ENCODE measurements at regions not wholly inside any gene's neighbourhood (a gene's known extent, or its start where the extent isn't known, plus 50 kb on each side); places are given as distances from the start of the nearest gene placed in this dataset.

DNA sequence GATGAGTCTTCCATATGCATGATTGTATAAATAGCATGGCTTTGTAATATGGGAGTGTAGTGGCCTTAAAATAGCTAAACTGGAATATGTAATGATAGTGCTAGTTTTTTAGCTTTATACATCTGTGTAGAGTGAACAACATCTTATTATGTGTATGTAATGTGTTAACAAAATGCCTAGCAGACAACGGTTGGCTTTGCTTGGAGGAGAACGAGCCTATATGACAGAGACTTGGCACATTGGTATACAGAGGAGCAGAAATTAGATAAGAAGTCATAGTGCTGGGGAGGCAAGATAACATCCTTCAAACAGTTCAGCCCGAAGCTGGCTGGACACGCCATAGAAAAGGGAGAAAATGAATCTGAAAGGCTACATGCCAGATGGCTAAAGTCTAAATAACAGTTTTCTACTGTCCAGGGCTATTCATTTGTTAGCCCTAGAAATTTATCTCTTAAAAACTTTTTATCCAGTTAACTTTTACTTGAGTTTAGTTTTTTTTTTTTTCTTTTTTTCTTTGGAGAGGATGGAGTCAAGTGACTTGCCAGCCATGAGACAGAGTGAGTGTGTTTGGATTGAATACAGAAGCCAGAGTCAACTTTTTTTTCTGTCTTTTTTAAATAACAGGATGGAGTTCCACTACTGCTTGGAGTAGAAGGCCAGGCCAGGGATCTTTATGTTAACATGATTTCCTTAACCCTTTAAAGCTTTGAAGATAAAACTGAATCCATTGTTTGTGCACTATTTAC is 214.4 kb upstream of the ACTBL2 start:
- DNase-seq (ENCODE audit: low read depth): no peak
- no peak overlapping the region for H3K4me3 ChIP-seq (ENCODE audit: low read depth, low read length)
- TF ChIP-seq, protein P1, sequence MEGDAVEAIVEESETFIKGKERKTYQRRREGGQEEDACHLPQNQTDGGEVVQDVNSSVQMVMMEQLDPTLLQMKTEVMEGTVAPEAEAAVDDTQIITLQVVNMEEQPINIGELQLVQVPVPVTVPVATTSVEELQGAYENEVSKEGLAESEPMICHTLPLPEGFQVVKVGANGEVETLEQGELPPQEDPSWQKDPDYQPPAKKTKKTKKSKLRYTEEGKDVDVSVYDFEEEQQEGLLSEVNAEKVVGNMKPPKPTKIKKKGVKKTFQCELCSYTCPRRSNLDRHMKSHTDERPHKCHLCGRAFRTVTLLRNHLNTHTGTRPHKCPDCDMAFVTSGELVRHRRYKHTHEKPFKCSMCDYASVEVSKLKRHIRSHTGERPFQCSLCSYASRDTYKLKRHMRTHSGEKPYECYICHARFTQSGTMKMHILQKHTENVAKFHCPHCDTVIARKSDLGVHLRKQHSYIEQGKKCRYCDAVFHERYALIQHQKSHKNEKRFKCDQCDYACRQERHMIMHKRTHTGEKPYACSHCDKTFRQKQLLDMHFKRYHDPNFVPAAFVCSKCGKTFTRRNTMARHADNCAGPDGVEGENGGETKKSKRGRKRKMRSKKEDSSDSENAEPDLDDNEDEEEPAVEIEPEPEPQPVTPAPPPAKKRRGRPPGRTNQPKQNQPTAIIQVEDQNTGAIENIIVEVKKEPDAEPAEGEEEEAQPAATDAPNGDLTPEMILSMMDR (IDR thresholded peaks at IDR 0.05; ENCODE audit: low read depth, low read length): no peak
- TF ChIP-seq, protein P2, sequence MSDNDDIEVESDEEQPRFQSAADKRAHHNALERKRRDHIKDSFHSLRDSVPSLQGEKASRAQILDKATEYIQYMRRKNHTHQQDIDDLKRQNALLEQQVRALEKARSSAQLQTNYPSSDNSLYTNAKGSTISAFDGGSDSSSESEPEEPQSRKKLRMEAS (IDR thresholded peaks at IDR 0.05; ENCODE audit: low read depth, low read length): no peak
- TF ChIP-seq POLR2A (IDR thresholded peaks at IDR 0.05; ENCODE audit: extremely low read depth, insufficient read length): no peak
- no peak for TF ChIP-seq MYC (IDR thresholded peaks at IDR 0.05; ENCODE audit: low read depth, low read length)

DNA sequence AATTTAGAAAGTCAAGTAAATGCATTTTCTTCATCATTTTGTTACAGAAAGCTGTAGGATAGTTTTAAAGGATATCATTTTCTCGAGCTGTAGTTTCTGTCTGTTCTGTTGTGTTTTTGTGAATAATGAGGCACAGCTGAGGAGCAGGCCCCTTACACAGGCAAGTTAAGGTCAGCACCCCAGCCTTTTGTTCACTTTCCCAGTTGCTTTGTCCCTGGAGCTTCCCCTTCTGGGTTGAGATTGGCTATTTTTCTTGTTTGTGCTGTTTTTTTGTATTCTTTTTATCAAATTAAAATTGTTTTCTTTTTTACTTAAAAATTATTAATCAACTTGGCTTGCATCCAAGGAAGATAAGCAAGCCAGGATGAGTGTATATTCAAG is 213.8 kb upstream of the ACTBL2 start:
- no peak for DNase-seq (ENCODE audit: low read depth)
- H3K4me3 ChIP-seq (ENCODE audit: low read depth, low read length): no peak overlapping the region
- TF ChIP-seq, protein P1 (IDR thresholded peaks at IDR 0.05; ENCODE audit: low read depth, low read length): no peak
- TF ChIP-seq, protein P2 (IDR thresholded peaks at IDR 0.05; ENCODE audit: low read depth, low read length): no peak
- no peak for TF ChIP-seq POLR2A (IDR thresholded peaks at IDR 0.05; ENCODE audit: extremely low read depth, insufficient read length)
- no peak for TF ChIP-seq MYC (IDR thresholded peaks at IDR 0.05; ENCODE audit: low read depth, low read length)

- DNase-seq (ENCODE audit: low read depth): no peak
- TF ChIP-seq, protein P2 (IDR thresholded peaks at IDR 0.05; ENCODE audit: low read depth, low read length): no peak
- no peak for TF ChIP-seq POLR2A (IDR thresholded peaks at IDR 0.05; ENCODE audit: extremely low read depth, insufficient read length)
- no peak for TF ChIP-seq MYC (IDR thresholded peaks at IDR 0.05; ENCODE audit: low read depth, low read length)
- TF ChIP-seq, protein P1 (IDR thresholded peaks at IDR 0.05; ENCODE audit: low read depth, low read length): no peak
- no peak overlapping the region for H3K4me3 ChIP-seq (ENCODE audit: low read depth, low read length)
Observed at GRCh38 chr5:57695706-57696388, 213.2 kb upstream of the ACTBL2 start.

DNA sequence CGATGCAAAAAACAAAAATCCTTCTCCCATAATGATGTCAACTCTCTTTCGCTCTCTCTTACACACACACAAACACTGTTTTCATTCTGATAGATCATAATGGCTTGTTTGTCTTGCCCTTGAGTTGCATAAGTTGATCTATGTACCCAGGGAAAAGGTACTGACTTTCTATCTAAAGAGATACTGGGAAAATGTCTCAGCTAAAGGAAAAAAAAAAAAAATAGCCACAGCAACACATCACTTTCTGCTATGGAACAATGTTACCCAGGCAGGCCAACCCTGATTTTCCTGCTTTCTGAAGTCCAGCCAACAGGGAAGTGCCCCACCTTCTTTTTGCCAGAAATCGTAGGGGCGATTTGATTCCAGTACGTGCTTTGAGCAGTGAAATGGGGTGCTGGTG is 212.6 kb upstream of the ACTBL2 start:
- TF ChIP-seq, protein P1 (IDR thresholded peaks at IDR 0.05; ENCODE audit: low read depth, low read length): no peak
- TF ChIP-seq, protein P2 (IDR thresholded peaks at IDR 0.05; ENCODE audit: low read depth, low read length): no peak
- TF ChIP-seq MYC (IDR thresholded peaks at IDR 0.05; ENCODE audit: low read depth, low read length) (no peak), POLR2A (IDR thresholded peaks at IDR 0.05; ENCODE audit: extremely low read depth, insufficient read length) (no peak)
- no peak for DNase-seq (ENCODE audit: low read depth)
- H3K4me3 ChIP-seq (ENCODE audit: low read depth, low read length): no peak overlapping the region

GRCh38 chr5:57693488-57694305 is 211.1 kb upstream of the ACTBL2 start:
- TF ChIP-seq, protein P1 (IDR thresholded peaks at IDR 0.05; ENCODE audit: low read depth, low read length): no peak
- TF ChIP-seq POLR2A (IDR thresholded peaks at IDR 0.05; ENCODE audit: extremely low read depth, insufficient read length) (no peak), MYC (IDR thresholded peaks at IDR 0.05; ENCODE audit: low read depth, low read length) (no peak)
- TF ChIP-seq, protein P2 (IDR thresholded peaks at IDR 0.05; ENCODE audit: low read depth, low read length): no peak
- DNase-seq (ENCODE audit: low read depth): no peak
- no peak overlapping the region for H3K4me3 ChIP-seq (ENCODE audit: low read depth, low read length)
